ENCODE measurements at regions not wholly inside any gene's neighbourhood (a gene's known extent, or its start where the extent isn't known, plus 50 kb on each side); places are given as distances from the start of the nearest gene placed in this dataset.
A peak's percentile ranks its signal among the peaks of the same experiment; 100 is the strongest.

- H2BK12ac ChIP-seq (ENCODE audit: low read length in 2 of 2) = no peak overlapping the region
- H3K4ac ChIP-seq (ENCODE audit: low read depth in 1 of 2, low read length in 2 of 2) = no peak overlapping the region
- H2BK5ac ChIP-seq (ENCODE audit: low read depth, low read length, poor library complexity, severe bottlenecking) = no peak overlapping the region
- DNase-seq = no peak
- H3K27me3 ChIP-seq (ENCODE audit: control insufficient read depth in 1 of 2, insufficient read depth in 1 of 2, low read length in 2 of 2) = peaks cover 0 to 11% of the 10 kb centered on the region in 2 experiments
- no peaks in the 10 kb centered on the region for H3K79me1 ChIP-seq (replicated peaks; ENCODE audit: low read length, poor library complexity, severe bottlenecking)
- H3K27ac ChIP-seq (ENCODE audit: low read length, poor library complexity, severe bottlenecking) = no peak overlapping the region
- H3K36me3 ChIP-seq (ENCODE audit: control insufficient read depth in 1 of 2, insufficient read depth in 2 of 2, low read depth in 1 of 2, low read length in 2 of 2) = no peaks in the 10 kb centered on the region
- no peak overlapping the region for H4K91ac ChIP-seq (ENCODE audit: low read length)
- H3K14ac ChIP-seq (ENCODE audit: low read length in 2 of 2) = no peak overlapping the region
- H2BK120ac ChIP-seq (ENCODE audit: low read depth, low read length) = no peak overlapping the region
- no peak overlapping the region for H2AK5ac ChIP-seq (ENCODE audit: low read length, severe bottlenecking)
- no peaks in the 10 kb centered on the region for H3K9me3 ChIP-seq (ENCODE audit: control insufficient read depth, low read length)
- H2BK15ac ChIP-seq (ENCODE audit: low read depth, poor library complexity, severe bottlenecking) = no peak overlapping the region
- no peak overlapping the region for H4K8ac ChIP-seq (ENCODE audit: low read length)
- H3K18ac ChIP-seq (ENCODE audit: low read depth in 1 of 2, low read length in 2 of 2) = no peak overlapping the region
- WGBS = 85% methylated on average over 10 of the region's 11 CpGs
- no peak overlapping the region for H3K9ac ChIP-seq (ENCODE audit: low read length)
- H3K4me3 ChIP-seq (ENCODE audit: insufficient read depth in 1 of 2, low read depth in 1 of 2, low read length in 2 of 2) = no peak overlapping the region
- H2AFZ ChIP-seq (ENCODE audit: low read depth, low read length) = no peak overlapping the region
- no peak overlapping the region for H3K23ac ChIP-seq (ENCODE audit: low read length in 2 of 2)
- no peaks in the 10 kb centered on the region for H3K4me1 ChIP-seq (ENCODE audit: control insufficient read depth, insufficient read depth, low read depth, low read length)
- no peak overlapping the region for H3K4me2 ChIP-seq (ENCODE audit: low read length, poor library complexity, severe bottlenecking)
These were observed 85.4 kb upstream of the GPR6 start for GRCh38 chr6:109892451-109893435.

- Histone ChIP-seq H2BK15ac (ENCODE audit: low read depth, poor library complexity, severe bottlenecking) (no peak overlapping the region), H4K8ac (ENCODE audit: low read length) (no peak overlapping the region), H3K4ac (ENCODE audit: low read depth in 1 of 2, low read length in 2 of 2) (no peak overlapping the region), H3K36me3 (ENCODE audit: control insufficient read depth in 1 of 2, insufficient read depth in 2 of 2, low read depth in 1 of 2, low read length in 2 of 2) (no peaks in the 10 kb centered on the region), H3K27me3 (ENCODE audit: control insufficient read depth in 1 of 2, insufficient read depth in 1 of 2, low read length in 2 of 2) (peaks cover 0 to 17% of the 10 kb centered on the region in 2 experiments), H3K9me3 (ENCODE audit: control insufficient read depth, low read length) (no peaks in the 10 kb centered on the region), H3K4me1 (ENCODE audit: control insufficient read depth, insufficient read depth, low read depth, low read length) (no peaks in the 10 kb centered on the region), H3K27ac (ENCODE audit: low read length, poor library complexity, severe bottlenecking) (no peak overlapping the region), H2AK5ac (ENCODE audit: low read length, severe bottlenecking) (no peak overlapping the region), H2BK5ac (ENCODE audit: low read depth, low read length, poor library complexity, severe bottlenecking) (no peak overlapping the region), H3K14ac (ENCODE audit: low read length in 2 of 2) (no peak overlapping the region), H3K23ac (ENCODE audit: low read length in 2 of 2) (no peak overlapping the region), H3K18ac (ENCODE audit: low read depth in 1 of 2, low read length in 2 of 2) (no peak overlapping the region), H3K4me3 (ENCODE audit: insufficient read depth in 1 of 2, low read depth in 1 of 2, low read length in 2 of 2) (no peak overlapping the region), H3K4me2 (ENCODE audit: low read length, poor library complexity, severe bottlenecking) (no peak overlapping the region), H3K79me1 (replicated peaks; ENCODE audit: low read length, poor library complexity, severe bottlenecking) (no peaks in the 10 kb centered on the region), H2BK12ac (ENCODE audit: low read length in 2 of 2) (no peak overlapping the region), H3K9ac (ENCODE audit: low read length) (no peak overlapping the region), H2AFZ (ENCODE audit: low read depth, low read length) (no peak overlapping the region), H4K91ac (ENCODE audit: low read length) (peak overlapping the region; percentile 67), H2BK120ac (ENCODE audit: low read depth, low read length) (no peak overlapping the region)
- no peak for DNase-seq
- 82% methylated on average over 4 of the region's 4 CpGs for WGBS
These were observed 84.5 kb upstream of the GPR6 start for GRCh38 chr6:109893606-109894005.

DNA sequence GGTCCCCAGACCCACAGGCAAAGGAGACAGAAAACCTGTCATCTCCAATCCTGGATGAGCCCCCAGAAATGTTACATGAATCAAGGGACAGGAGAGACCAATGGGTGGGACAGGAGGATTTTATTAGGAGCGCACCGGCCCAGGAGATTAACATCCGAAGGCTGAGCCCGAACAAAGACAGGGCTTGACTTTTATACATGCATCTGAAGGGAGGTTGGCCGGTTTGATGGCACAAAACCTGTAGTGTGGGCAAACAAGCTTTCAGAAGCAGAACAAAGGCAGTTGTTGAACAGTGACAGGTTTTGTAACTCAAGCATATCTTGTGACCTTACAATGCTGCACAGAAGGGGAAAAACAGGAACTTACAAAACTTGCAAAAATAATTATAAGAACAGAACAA lies 83.9 kb upstream of the GPR6 start:
- Histone ChIP-seq H2BK15ac (ENCODE audit: low read depth, poor library complexity, severe bottlenecking) (no peak overlapping the region), H3K9me3 (ENCODE audit: control insufficient read depth, low read length) (no peaks in the 10 kb centered on the region), H3K79me1 (replicated peaks; ENCODE audit: low read length, poor library complexity, severe bottlenecking) (no peaks in the 10 kb centered on the region), H3K9ac (ENCODE audit: low read length) (no peak overlapping the region), H2BK120ac (ENCODE audit: low read depth, low read length) (no peak overlapping the region), H3K27ac (ENCODE audit: low read length, poor library complexity, severe bottlenecking) (no peak overlapping the region), H3K23ac (ENCODE audit: low read length in 2 of 2) (no peak overlapping the region), H2BK5ac (ENCODE audit: low read depth, low read length, poor library complexity, severe bottlenecking) (no peak overlapping the region), H3K4me1 (ENCODE audit: control insufficient read depth, insufficient read depth, low read depth, low read length) (no peaks in the 10 kb centered on the region), H3K4me3 (ENCODE audit: insufficient read depth in 1 of 2, low read depth in 1 of 2, low read length in 2 of 2) (no peak overlapping the region), H3K18ac (ENCODE audit: low read depth in 1 of 2, low read length in 2 of 2) (no peak overlapping the region), H3K36me3 (ENCODE audit: control insufficient read depth in 1 of 2, insufficient read depth in 2 of 2, low read depth in 1 of 2, low read length in 2 of 2) (no peaks in the 10 kb centered on the region), H4K8ac (ENCODE audit: low read length) (no peak overlapping the region), H3K4ac (ENCODE audit: low read depth in 1 of 2, low read length in 2 of 2) (no peak overlapping the region), H2BK12ac (ENCODE audit: low read length in 2 of 2) (no peak overlapping the region), H2AFZ (ENCODE audit: low read depth, low read length) (no peak overlapping the region), H3K27me3 (ENCODE audit: control insufficient read depth in 1 of 2, insufficient read depth in 1 of 2, low read length in 2 of 2) (peaks cover 0 to 17% of the 10 kb centered on the region in 2 experiments), H3K4me2 (ENCODE audit: low read length, poor library complexity, severe bottlenecking) (no peak overlapping the region), H2AK5ac (ENCODE audit: low read length, severe bottlenecking) (no peak overlapping the region), H3K14ac (ENCODE audit: low read length in 2 of 2) (no peak overlapping the region), H4K91ac (ENCODE audit: low read length) (no peak overlapping the region)
- no peak for DNase-seq
- 95% methylated on average over 5 of the region's 5 CpGs for WGBS

DNA sequence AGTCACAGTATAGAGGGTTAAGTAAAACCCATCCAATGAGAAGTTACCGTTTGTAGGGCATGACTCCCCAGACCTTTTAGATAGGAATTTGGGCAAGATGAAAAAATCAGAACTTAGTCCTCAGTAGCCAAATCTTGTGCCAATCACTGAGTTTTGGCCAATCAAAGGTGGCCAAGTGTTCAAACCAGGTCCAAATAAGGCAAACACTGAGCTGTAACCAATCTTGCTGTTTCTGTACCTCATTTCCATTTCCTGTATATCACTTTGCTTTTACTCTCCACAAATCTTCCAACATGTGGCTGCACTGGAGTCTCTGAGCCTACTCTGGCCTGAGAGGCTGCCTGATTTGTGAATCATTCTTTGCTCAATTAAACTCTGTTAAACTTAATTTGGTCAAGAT lies 81.8 kb upstream of the GPR6 start:
- no peak overlapping the region for H3K4me2 ChIP-seq (ENCODE audit: low read length, poor library complexity, severe bottlenecking)
- H3K4ac ChIP-seq (ENCODE audit: low read depth in 1 of 2, low read length in 2 of 2) = no peak overlapping the region
- H2BK12ac ChIP-seq (ENCODE audit: low read length in 2 of 2) = no peak overlapping the region
- H3K4me3 ChIP-seq (ENCODE audit: insufficient read depth in 1 of 2, low read depth in 1 of 2, low read length in 2 of 2) = no peak overlapping the region
- H3K27me3 ChIP-seq (ENCODE audit: control insufficient read depth in 1 of 2, insufficient read depth in 1 of 2, low read length in 2 of 2) = peaks cover 0 to 24% of the 10 kb centered on the region in 2 experiments
- no peak overlapping the region for H2BK120ac ChIP-seq (ENCODE audit: low read depth, low read length)
- H3K23ac ChIP-seq (ENCODE audit: low read length in 2 of 2) = no peak overlapping the region
- no peak overlapping the region for H2BK5ac ChIP-seq (ENCODE audit: low read depth, low read length, poor library complexity, severe bottlenecking)
- H3K18ac ChIP-seq (ENCODE audit: low read depth in 1 of 2, low read length in 2 of 2) = no peak overlapping the region
- no peaks in the 10 kb centered on the region for H3K79me1 ChIP-seq (replicated peaks; ENCODE audit: low read length, poor library complexity, severe bottlenecking)
- H3K14ac ChIP-seq (ENCODE audit: low read length in 2 of 2) = no peak overlapping the region
- no peaks in the 10 kb centered on the region for H3K4me1 ChIP-seq (ENCODE audit: control insufficient read depth, insufficient read depth, low read depth, low read length)
- H3K36me3 ChIP-seq (ENCODE audit: control insufficient read depth in 1 of 2, insufficient read depth in 2 of 2, low read depth in 1 of 2, low read length in 2 of 2) = no peaks in the 10 kb centered on the region
- H2AK5ac ChIP-seq (ENCODE audit: low read length, severe bottlenecking) = no peak overlapping the region
- no peak overlapping the region for H2AFZ ChIP-seq (ENCODE audit: low read depth, low read length)
- H3K9ac ChIP-seq (ENCODE audit: low read length) = peak overlapping the region; percentile 60
- DNase-seq = no peak
- no peaks in the 10 kb centered on the region for H3K9me3 ChIP-seq (ENCODE audit: control insufficient read depth, low read length)
- no peak overlapping the region for H4K91ac ChIP-seq (ENCODE audit: low read length)
- H4K8ac ChIP-seq (ENCODE audit: low read length) = no peak overlapping the region
- H2BK15ac ChIP-seq (ENCODE audit: low read depth, poor library complexity, severe bottlenecking) = no peak overlapping the region
- no peak overlapping the region for H3K27ac ChIP-seq (ENCODE audit: low read length, poor library complexity, severe bottlenecking)
- 97% methylated on average over 1 of the region's 1 CpG for WGBS

Measured in mesenchymal stem cell (in vitro differentiated cells and primary cell).